ENCODE measurements at regions not wholly inside any gene's neighbourhood (a gene's known extent, or its start where the extent isn't known, plus 50 kb on each side); places are given as distances from the start of the nearest gene placed in this dataset.

GRCh38 chr2:126342457-126342856 is 313.5 kb upstream of the GYPC start:
- H4K91ac ChIP-seq (ENCODE audit: insufficient read depth, low read depth, low read length): no peak overlapping the region
- no peaks in the 10 kb centered on the region for H3K27me3 ChIP-seq (ENCODE audit: control insufficient read depth, insufficient read depth, low read length)
- H4K20me1 ChIP-seq (ENCODE audit: insufficient read depth, low read length): no peaks in the 10 kb centered on the region
- no peak overlapping the region for H2BK20ac ChIP-seq (ENCODE audit: low read depth, low read length)
- dilution Hi-C loops (cut with HindIII; ENCODE audit: low sequenced_read_pairs, unreplicated experiment) (no loop called here), intact Hi-C loops (cut with micrococcal nuclease) (no loop called here), in situ Hi-C loops (cut with MboI; ENCODE audit: low sequenced_read_pairs) (no loop called here)
- no peak overlapping the region for H2AK5ac ChIP-seq (ENCODE audit: low read depth, low read length)
- no TSS peak for BruUV-seq (replicated peaks)
- no peak for DNase-seq
- peaks cover 2% of the 10 kb centered on the region; the same call in 1 of the 2 replicates for H3K9me3 ChIP-seq (ENCODE audit: control insufficient read depth, insufficient read depth, low read length)
- H3K9ac ChIP-seq (ENCODE audit: low read depth, low read length): no peak overlapping the region
- H3K9me1 ChIP-seq (ENCODE audit: insufficient read depth, low read length): no peaks in the 10 kb centered on the region
- ChIA-PET CTCF (no interaction called here), POLR2A (ENCODE audit: unreplicated experiment) (no interaction called here)
- no peak overlapping the region for H2BK120ac ChIP-seq (ENCODE audit: low read depth, low read length)
- H3K18ac ChIP-seq (ENCODE audit: low read depth, low read length): no peak overlapping the region
- no peaks in the 10 kb centered on the region for H3K36me3 ChIP-seq (ENCODE audit: control insufficient read depth, insufficient read depth, low read length)
- no peaks in the 10 kb centered on the region for H3K79me1 ChIP-seq (ENCODE audit: low read depth in 1 of 2, low read length in 2 of 2)
- H2AK9ac ChIP-seq (replicated peaks; ENCODE audit: low read depth, low read length, poor library complexity): no peak overlapping the region
- H3K4me1 ChIP-seq (ENCODE audit: control insufficient read depth, insufficient read depth, low read length): no peaks in the 10 kb centered on the region
- H2AFZ ChIP-seq (replicated peaks; ENCODE audit: low read length, poor library complexity): no peak overlapping the region
- no peak overlapping the region for H2BK5ac ChIP-seq (ENCODE audit: low read depth, low read length, poor library complexity, severe bottlenecking)
- TF ChIP-seq RCOR1 (IDR thresholded peaks at IDR 0.05; ENCODE audit: insufficient replicate concordance, low read length) (no peak), NFE2L2 (IDR thresholded peaks at IDR 0.05; ENCODE audit: low read depth, low read length) (no peak), BHLHE40 (IDR thresholded peaks at IDR 0.05; ENCODE audit: low read depth, low read length) (no peak), MXI1 (IDR thresholded peaks at IDR 0.05; ENCODE audit: borderline replicate concordance, low read depth, low read length) (no peak)
- H3K4ac ChIP-seq (ENCODE audit: low read depth, low read length): no peak overlapping the region
- no peak overlapping the region for H3K23ac ChIP-seq (ENCODE audit: low read depth, low read length)
- no peak overlapping the region for H3K4me2 ChIP-seq (ENCODE audit: low read depth, low read length)
- H3K4me3 ChIP-seq (ENCODE audit: insufficient read depth, low read depth, low read length): no peak overlapping the region
- H3K27ac ChIP-seq (ENCODE audit: insufficient read depth, low read length): no peak overlapping the region
- no peak overlapping the region for H4K5ac ChIP-seq (ENCODE audit: low read depth, low read length)
- no peak for ATAC-seq (ENCODE audit: low read depth)
- no peak overlapping the region for H4K8ac ChIP-seq (ENCODE audit: low read depth in 2 of 2, low read length in 2 of 2)
- WGBS, 2 experiments (ENCODE audit: extremely low coverage in 2 of 2, insufficient read length in 1 of 2): no CpG with 5 or more reads among the region's 4 CpGs
- H2BK15ac ChIP-seq (ENCODE audit: low read depth, low read length): no peak overlapping the region
- no peak overlapping the region for H3K14ac ChIP-seq (replicated peaks; ENCODE audit: low read depth, low read length)
- H3K56ac ChIP-seq (ENCODE audit: extremely low read depth, insufficient read depth, low read length): no peak overlapping the region

Data from IMR-90 (cell line).